NCI-H526 (cell line): ENCODE measurements at regions not wholly inside any gene's neighbourhood (a gene's known extent, or its start where the extent isn't known, plus 50 kb on each side); places are given as distances from the start of the nearest gene placed in this dataset.

ENCODE experiments used
- DNase-seq, 2 experiments: peaks; one replicate each; lab custom pipeline; 2025; lab: John Stamatoyannopoulos, UW

DNA sequence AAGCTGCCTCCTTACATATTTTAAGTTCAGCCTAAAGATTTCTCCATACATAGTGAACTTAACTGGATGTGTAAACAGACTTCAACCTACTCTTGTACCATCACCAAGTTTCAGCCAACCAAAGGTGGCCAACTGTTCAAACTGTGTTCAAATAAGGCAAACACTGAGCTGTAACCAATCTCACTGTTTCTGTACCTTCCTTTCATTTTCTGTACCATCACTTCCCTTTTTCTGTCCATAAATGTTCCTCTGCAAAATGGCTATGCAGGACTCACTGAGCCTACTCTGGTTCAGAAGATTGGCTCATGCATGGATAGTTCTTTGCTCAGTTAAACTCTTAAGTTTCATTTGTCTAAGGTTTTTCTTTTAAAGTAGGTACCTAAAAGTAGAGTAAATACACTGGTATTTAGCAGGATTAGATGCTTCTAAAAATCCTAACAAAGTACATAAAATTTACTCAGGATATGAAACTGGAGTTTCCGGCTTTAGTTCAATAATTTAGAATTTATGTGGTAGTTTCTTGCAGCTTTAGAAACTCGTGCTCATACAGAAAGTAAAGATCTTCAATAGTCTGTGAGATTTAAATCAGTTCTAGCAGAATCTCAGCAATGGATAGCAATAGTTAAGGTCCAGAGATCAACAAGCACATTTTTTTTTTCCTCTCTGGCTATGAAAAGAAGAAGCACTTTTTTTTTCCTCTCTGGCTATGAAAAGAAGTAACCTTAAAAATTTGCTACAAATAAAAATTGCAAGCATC lies 282.0 kb upstream of the PPFIA2 start:
- DNase-seq: no peak

DNA sequence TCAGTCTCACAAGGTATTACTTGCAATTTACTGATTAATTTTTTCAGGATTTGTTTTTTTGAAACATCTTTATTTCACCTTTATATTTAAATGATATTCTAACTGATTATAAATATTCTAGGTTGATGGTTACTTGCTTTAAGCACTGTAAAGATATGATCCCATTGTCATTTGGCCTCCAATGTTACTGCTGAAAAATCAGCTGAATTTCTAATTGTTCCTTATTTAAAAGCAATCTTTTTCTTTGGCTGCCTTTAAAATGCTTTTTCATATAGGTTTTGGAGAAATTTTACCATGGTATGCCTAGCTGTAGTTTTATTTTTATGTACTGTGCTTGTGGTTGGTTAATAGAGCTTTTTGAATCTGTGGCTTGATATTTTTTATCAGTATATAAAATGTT lies 275.6 kb upstream of the PPFIA2 start:
- DNase-seq: no peak

GRCh38 chr12:82029936-82030335 lies 270.8 kb upstream of the PPFIA2 start:
- no peak for DNase-seq

GRCh38 chr12:82028772-82029171 lies 269.6 kb upstream of the PPFIA2 start:
- DNase-seq: no peak

DNA sequence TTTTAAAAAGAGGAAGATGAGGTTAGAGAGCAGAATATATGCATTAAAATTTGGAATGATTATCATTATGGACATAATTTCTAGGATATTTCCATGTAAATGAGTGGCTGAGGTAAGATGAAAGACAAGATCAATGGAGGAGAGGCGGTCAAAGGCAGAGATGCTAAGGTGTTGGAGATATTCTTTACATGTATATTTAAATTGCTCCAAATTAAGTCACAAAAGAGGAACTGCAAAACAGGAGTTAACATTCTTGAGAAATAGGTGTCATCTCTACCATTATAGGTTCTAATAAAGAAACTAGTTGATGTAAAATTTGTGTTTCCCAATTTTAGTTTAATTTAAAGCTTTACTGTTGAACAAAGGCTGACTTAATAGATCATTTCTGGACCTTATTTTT lies 268.5 kb upstream of the PPFIA2 start:
- no peak for DNase-seq

GRCh38 chr12:82025462-82025861 lies 266.3 kb upstream of the PPFIA2 start:
- no peak for DNase-seq

DNA sequence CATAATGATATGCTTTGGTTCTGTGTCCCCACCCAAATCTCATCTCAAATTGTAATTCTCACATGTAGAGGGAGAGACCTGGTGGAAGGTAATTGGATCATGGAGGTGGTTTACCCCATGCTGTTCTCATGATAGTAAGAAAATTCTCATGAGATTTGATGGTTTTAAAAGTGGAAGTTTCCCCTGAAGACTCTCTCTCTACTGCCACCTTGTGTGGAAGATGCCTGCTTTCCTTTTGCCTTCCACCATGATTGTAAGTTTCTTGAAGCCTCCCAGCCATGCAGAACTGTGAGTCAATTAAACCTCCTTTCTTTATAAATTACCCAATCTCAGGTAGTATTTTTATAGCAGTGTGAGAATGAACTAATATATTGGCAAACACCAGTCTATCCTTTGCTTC lies 260.4 kb upstream of the PPFIA2 start:
- no peak for DNase-seq

DNA sequence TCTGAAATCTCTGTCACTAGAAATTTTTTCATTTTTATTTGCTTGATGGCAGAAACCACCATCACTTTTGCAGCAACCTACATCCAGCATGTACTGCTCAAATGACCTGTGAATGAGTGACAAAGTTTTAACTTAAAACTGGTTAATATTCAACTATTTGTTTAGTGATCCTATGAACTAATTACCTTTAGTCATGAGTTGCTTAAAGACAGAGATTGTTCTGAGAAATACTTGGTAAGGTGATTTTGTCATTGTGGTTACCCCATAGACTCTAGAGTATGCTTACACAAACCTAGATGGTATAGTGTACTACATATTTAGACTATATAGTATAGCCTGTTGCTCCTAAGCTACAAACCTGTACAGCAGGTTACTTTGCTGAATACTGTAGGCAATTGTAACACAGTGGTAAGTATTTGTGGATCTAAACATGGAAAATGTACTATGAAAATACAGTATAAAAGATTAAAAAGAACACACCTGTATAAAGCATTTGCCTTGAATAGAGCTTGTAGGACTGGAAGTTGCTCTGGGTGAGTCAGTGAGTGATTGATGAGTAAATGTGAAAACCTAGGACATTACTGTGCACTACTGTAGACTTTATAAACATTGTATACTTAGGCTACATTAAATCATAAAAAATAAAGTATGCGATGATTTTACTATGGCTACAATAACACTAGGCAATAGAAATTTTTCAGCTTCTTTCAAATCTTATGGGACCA lies 256.6 kb upstream of the PPFIA2 start:
- no peak for DNase-seq

DNA sequence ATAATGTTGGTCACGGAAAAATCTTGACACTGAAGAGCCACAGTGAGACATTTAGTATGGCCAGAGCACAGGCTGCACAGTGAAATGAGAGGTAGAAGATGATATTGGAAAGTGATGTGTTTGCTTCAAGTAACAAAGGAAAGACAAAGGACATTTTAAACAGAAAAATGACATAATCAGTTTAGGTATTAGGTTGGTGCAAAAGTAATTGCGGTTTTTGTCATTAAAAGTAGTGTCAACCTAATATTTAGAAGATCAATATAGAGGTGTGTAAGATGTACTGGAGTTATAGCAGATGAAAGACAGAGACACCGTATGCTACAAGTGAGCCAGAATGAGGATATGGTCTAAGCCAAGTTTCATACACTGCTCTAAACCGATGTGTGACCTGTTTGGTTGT lies 253.0 kb upstream of the PPFIA2 start:
- DNase-seq: no peak

DNA sequence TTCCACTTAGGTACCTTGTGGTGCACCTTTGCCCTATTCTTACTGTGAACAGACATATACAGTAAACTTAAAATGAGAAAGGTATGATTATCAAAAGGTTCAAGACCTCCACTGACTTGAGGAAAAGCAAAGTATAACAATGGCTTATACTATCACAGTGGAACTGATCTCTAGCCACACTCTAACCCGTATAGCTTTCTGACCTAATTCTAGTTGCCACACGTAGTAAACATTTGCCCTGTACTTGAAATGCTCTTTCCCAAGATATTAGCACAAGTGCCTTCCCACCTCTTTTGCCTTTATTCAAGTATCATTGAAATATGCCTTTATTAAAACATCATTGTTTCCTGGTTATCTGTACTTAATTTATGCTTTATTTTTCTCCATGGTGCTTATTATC lies 250.4 kb upstream of the PPFIA2 start:
- DNase-seq: no peak

- no peak for DNase-seq
Observed at GRCh38 chr12:82008251-82008650, 249.1 kb upstream of the PPFIA2 start.

DNA sequence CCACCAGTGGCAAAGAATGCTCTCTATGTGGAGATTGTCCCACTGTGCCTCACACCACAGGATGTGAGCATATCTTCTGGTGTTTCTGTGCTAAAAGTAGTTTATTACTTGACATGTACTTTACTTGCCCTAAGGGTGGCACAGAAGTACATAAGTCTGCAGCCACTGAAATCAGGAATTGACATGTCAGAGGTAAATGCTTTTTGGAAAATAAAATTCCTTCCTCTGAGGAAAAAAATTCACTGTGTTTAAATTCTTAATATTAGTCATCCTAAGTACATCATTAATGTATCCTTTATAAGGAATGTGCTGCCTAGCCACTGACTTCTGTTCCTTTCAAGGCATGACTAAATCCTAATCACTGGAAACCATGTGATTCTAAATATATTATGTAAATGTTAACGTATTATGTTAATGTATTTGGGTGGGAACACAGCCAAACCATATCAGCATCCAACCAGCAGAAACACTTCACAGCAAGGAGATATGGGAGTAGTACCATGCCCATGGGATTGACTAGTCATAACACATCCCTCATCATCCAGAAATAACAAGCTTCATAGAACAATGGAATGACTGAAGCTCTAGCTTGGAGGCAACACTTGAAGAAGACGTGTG lies 239.7 kb upstream of the PPFIA2 start:
- DNase-seq: no peak

- peak in 1 of 2 experiments; percentile 27 for DNase-seq
Observed at GRCh38 chr12:81992461-81992860, 233.3 kb upstream of the PPFIA2 start.

DNA sequence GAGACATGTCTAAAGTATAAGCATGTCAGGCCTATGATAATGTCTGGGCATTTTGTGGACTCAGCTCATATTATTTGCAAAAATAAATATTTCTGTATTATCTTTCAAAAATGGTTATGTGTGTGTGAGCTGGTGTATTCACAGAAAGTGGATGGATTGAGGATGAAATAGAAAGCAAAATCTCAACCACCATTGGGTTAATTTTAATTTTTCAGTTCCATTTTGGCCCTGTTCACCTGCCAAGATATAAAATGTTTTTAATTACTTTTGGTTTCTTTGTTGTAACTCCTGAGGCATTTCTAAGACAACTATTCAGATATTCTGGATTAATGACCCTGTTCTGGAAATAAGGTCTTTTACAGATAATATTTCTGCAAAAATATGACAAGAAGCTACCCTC lies 232.7 kb upstream of the PPFIA2 start:
- DNase-seq: no peak

- no peak for DNase-seq
Observed at GRCh38 chr12:81988362-81988761, 229.2 kb upstream of the PPFIA2 start.

GRCh38 chr12:81987371-81987770 lies 228.2 kb upstream of the PPFIA2 start:
- DNase-seq: no peak

- DNase-seq: no peak
Observed at GRCh38 chr12:81976661-81977060, 217.5 kb upstream of the PPFIA2 start.

DNA sequence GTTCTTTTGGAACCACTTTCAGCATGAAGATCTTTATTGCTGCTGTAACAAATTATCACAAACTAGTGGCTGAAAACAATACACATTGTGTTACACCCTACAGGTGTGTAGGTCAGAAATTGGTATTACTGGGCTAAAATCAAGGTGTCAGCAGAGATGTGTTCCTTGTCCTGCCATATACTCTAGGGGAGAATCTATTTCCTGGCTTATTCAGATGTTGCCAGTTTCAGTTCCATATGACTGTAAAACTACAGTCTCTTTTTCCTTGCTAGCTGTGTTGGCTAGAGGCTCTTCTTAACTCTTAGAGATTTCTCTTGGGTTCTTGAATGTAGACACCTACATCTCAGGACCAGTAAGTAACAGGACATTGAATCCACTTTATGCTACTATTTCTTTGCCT lies 215.6 kb upstream of the PPFIA2 start:
- DNase-seq: no peak

DNA sequence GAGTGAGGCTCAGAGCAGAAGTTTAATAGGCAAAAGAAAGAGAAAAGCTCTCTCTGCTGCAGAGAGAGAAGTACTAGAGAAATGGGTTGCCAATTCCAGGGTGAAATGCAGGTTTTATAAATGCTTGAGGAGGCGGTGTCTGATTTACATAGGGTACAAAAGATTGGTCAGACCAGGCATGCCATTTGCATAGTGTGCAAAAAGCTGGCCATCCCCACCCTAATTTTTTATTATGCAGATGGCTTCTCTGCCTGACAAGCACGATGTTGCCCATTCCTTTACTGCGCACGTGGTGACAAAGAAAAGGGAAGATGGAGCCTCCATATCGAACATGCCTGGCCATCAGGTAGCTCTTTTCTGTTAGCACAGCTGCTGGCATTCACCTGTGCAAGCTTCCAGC lies 209.3 kb upstream of the PPFIA2 start:
- DNase-seq: no peak

DNA sequence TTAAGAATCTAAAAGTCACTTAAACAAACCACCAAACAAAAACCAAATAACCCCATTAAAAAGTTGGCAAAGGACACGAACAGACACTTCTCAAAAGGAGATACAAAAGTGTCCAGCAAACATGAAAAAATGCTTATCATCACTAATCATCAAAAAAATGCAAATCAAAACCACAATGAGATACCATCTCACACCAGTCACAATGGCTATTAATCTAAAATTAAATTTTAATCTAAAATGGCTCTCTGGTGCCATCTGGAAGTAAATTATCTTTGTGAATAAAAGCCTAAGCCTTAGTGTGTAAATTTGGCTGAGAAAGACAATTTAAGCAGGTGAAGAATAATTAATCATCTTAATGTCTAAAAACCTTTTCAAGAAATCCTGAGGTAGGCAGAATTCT lies 204.5 kb upstream of the PPFIA2 start:
- DNase-seq: no peak

GRCh38 chr12:81963026-81963425 lies 203.9 kb upstream of the PPFIA2 start:
- DNase-seq: no peak

DNA sequence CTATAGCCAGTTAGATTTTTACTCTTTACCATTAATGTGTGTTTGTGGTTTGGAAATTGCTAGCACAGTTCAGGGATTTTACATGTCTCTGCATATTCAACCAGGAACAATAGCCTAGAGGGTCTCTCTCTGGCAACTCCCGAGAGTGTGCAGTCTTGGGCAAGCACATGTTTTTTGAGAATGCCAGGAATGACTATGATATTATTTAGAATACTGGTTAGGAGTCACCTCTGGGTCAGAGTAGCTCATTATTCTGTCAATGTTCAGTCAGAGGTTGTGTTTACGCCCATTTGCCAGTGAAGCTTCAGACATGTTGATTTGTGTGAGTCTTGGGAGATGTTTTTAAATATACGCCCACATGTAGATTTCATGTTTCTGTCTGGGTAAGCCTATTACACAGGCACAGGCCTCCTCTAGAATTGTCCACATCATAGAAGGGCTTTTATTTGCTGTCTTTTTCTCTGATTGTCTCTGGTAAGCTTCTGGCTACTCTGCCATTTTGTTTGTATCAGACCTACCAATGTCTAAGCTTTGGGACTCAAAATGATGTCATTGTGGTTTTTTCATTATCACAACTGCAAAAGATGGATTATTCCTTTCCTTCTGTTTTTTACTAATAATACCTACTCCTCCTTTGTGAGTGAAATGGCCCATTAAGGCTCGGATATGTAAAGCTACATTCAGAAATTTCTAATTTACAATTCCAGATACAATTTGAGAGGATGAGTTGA lies 203.1 kb upstream of the PPFIA2 start:
- DNase-seq: no peak

GRCh38 chr12:81958406-81958805 lies 199.3 kb upstream of the PPFIA2 start:
- DNase-seq: no peak
